ENCODE measurements at regions not wholly inside any gene's neighbourhood (a gene's known extent, or its start where the extent isn't known, plus 50 kb on each side); places are given as distances from the start of the nearest gene placed in this dataset.
A peak's percentile ranks its signal among the peaks of the same experiment; 100 is the strongest.
"Not testable (repeated sequence)": the region's sequence is repeated elsewhere in the genome, so short reads cannot be mapped to it uniquely, and the experiment has no call there.

GRCh38 chrX:10706342-10706741, 86.0 kb upstream of the MID1 start:
- not testable (repeated sequence) for DNase-seq (ENCODE audit: low read depth in 4 of 6, low spot score in 6 of 6); H3K4me3 ChIP-seq (ENCODE audit: low read depth, low read length); H3K9me3 ChIP-seq (ENCODE audit: control insufficient read depth, insufficient read depth, low read length); H3K27ac ChIP-seq (ENCODE audit: low read depth, low read length); H3K27me3 ChIP-seq (ENCODE audit: control insufficient read depth, insufficient read depth, low read length); H3K36me3 ChIP-seq (ENCODE audit: control insufficient read depth, insufficient read depth, low read length); H3K4me1 ChIP-seq (ENCODE audit: control insufficient read depth, insufficient read depth, low read length)
- no CpG with 5 or more reads among the region's 3 CpGs for WGBS (ENCODE audit: insufficient coverage)

GRCh38 chrX:10707773-10708172, 87.4 kb upstream of the MID1 start:
- WGBS (ENCODE audit: insufficient coverage): no CpG with 5 or more reads among the region's 2 CpGs
- Histone ChIP-seq H3K4me1 (ENCODE audit: control insufficient read depth, insufficient read depth, low read length) (no peaks in the 10 kb centered on the region), H3K9me3 (ENCODE audit: control insufficient read depth, insufficient read depth, low read length) (no peaks in the 10 kb centered on the region), H3K4me3 (ENCODE audit: low read depth, low read length) (no peak overlapping the region), H3K27me3 (ENCODE audit: control insufficient read depth, insufficient read depth, low read length) (no peaks in the 10 kb centered on the region), H3K27ac (ENCODE audit: low read depth, low read length) (no peak overlapping the region), H3K36me3 (ENCODE audit: control insufficient read depth, insufficient read depth, low read length) (no peaks in the 10 kb centered on the region)
- no peak for DNase-seq (ENCODE audit: low read depth in 4 of 6, low spot score in 6 of 6)

- H3K4me1 ChIP-seq (ENCODE audit: control insufficient read depth, insufficient read depth, low read length): no peaks in the 10 kb centered on the region
- 92% methylated on average over 2 of the region's 4 CpGs for WGBS (ENCODE audit: insufficient coverage)
- H3K27me3 ChIP-seq (ENCODE audit: control insufficient read depth, insufficient read depth, low read length): no peaks in the 10 kb centered on the region
- DNase-seq (ENCODE audit: low read depth in 4 of 6, low spot score in 6 of 6): no peak
- H3K4me3 ChIP-seq (ENCODE audit: low read depth, low read length): no peak overlapping the region
- no peak overlapping the region for H3K27ac ChIP-seq (ENCODE audit: low read depth, low read length)
- H3K9me3 ChIP-seq (ENCODE audit: control insufficient read depth, insufficient read depth, low read length): no peaks in the 10 kb centered on the region
- no peaks in the 10 kb centered on the region for H3K36me3 ChIP-seq (ENCODE audit: control insufficient read depth, insufficient read depth, low read length)
Observed at GRCh38 chrX:10709276-10709675, 88.9 kb upstream of the MID1 start.

- Histone ChIP-seq H3K9me3 (ENCODE audit: control insufficient read depth, insufficient read depth, low read length) (peaks cover 1% of the 10 kb centered on the region), H3K27ac (ENCODE audit: low read depth, low read length) (no peak overlapping the region), H3K4me3 (ENCODE audit: low read depth, low read length) (no peak overlapping the region), H3K36me3 (ENCODE audit: control insufficient read depth, insufficient read depth, low read length) (no peaks in the 10 kb centered on the region), H3K4me1 (ENCODE audit: control insufficient read depth, insufficient read depth, low read length) (no peaks in the 10 kb centered on the region), H3K27me3 (ENCODE audit: control insufficient read depth, insufficient read depth, low read length) (no peaks in the 10 kb centered on the region)
- WGBS (ENCODE audit: insufficient coverage): no CpG with 5 or more reads among the region's 5 CpGs
- DNase-seq (ENCODE audit: low read depth in 4 of 6, low spot score in 6 of 6): peak in 1 of 6 donors; percentile 32
Observed at GRCh38 chrX:10714531-10714930, 94.1 kb upstream of the MID1 start.

GRCh38 chrX:10722851-10723250, 102.5 kb upstream of the MID1 start:
- Histone ChIP-seq H3K27me3 (ENCODE audit: control insufficient read depth, insufficient read depth, low read length) (no peaks in the 10 kb centered on the region), H3K4me1 (ENCODE audit: control insufficient read depth, insufficient read depth, low read length) (no peaks in the 10 kb centered on the region), H3K9me3 (ENCODE audit: control insufficient read depth, insufficient read depth, low read length) (no peaks in the 10 kb centered on the region), H3K4me3 (ENCODE audit: low read depth, low read length) (no peak overlapping the region), H3K36me3 (ENCODE audit: control insufficient read depth, insufficient read depth, low read length) (no peaks in the 10 kb centered on the region), H3K27ac (ENCODE audit: low read depth, low read length) (no peak overlapping the region)
- 22% methylated on average over 3 of the region's 4 CpGs for WGBS (ENCODE audit: insufficient coverage)
- DNase-seq (ENCODE audit: low read depth in 4 of 6, low spot score in 6 of 6): peak in 5 of 6 donors; percentile 24 to 83 (median 28)

GRCh38 chrX:10725071-10725470, 104.7 kb upstream of the MID1 start:
- no peaks in the 10 kb centered on the region for H3K36me3 ChIP-seq (ENCODE audit: control insufficient read depth, insufficient read depth, low read length)
- H3K27ac ChIP-seq (ENCODE audit: low read depth, low read length): no peak overlapping the region
- peaks cover 2% of the 10 kb centered on the region for H3K27me3 ChIP-seq (ENCODE audit: control insufficient read depth, insufficient read depth, low read length)
- no peaks in the 10 kb centered on the region for H3K9me3 ChIP-seq (ENCODE audit: control insufficient read depth, insufficient read depth, low read length)
- H3K4me1 ChIP-seq (ENCODE audit: control insufficient read depth, insufficient read depth, low read length): no peaks in the 10 kb centered on the region
- H3K4me3 ChIP-seq (ENCODE audit: low read depth, low read length): no peak overlapping the region
- DNase-seq (ENCODE audit: low read depth in 4 of 6, low spot score in 6 of 6): peak in 1 of 6 donors; percentile 6
- no CpG with 5 or more reads among the region's 3 CpGs for WGBS (ENCODE audit: insufficient coverage)

GRCh38 chrX:10726647-10727046, 106.3 kb upstream of the MID1 start:
- Histone ChIP-seq H3K36me3 (ENCODE audit: control insufficient read depth, insufficient read depth, low read length) (no peaks in the 10 kb centered on the region), H3K4me3 (ENCODE audit: low read depth, low read length) (no peak overlapping the region), H3K9me3 (ENCODE audit: control insufficient read depth, insufficient read depth, low read length) (no peaks in the 10 kb centered on the region), H3K27me3 (ENCODE audit: control insufficient read depth, insufficient read depth, low read length) (peaks cover 2% of the 10 kb centered on the region), H3K27ac (ENCODE audit: low read depth, low read length) (no peak overlapping the region), H3K4me1 (ENCODE audit: control insufficient read depth, insufficient read depth, low read length) (no peaks in the 10 kb centered on the region)
- no CpG with 5 or more reads among the region's 3 CpGs for WGBS (ENCODE audit: insufficient coverage)
- DNase-seq (ENCODE audit: low read depth in 4 of 6, low spot score in 6 of 6): no peak

GRCh38 chrX:10728806-10729389, 108.5 kb upstream of the MID1 start:
- peak in 2 of 6 donors; percentile 30 to 45 for DNase-seq (ENCODE audit: low read depth in 4 of 6, low spot score in 6 of 6)
- Histone ChIP-seq H3K36me3 (ENCODE audit: control insufficient read depth, insufficient read depth, low read length) (no peaks in the 10 kb centered on the region), H3K27ac (ENCODE audit: low read depth, low read length) (peak overlapping the region; percentile 64), H3K4me3 (ENCODE audit: low read depth, low read length) (no peak overlapping the region), H3K9me3 (ENCODE audit: control insufficient read depth, insufficient read depth, low read length) (no peaks in the 10 kb centered on the region), H3K4me1 (ENCODE audit: control insufficient read depth, insufficient read depth, low read length) (no peaks in the 10 kb centered on the region), H3K27me3 (ENCODE audit: control insufficient read depth, insufficient read depth, low read length) (peaks cover 2% of the 10 kb centered on the region)
- WGBS (ENCODE audit: insufficient coverage): 53% methylated on average over 8 of the region's 12 CpGs

- H3K4me1 ChIP-seq (ENCODE audit: control insufficient read depth, insufficient read depth, low read length): peaks cover 4% of the 10 kb centered on the region
- no peak for DNase-seq (ENCODE audit: low read depth in 4 of 6, low spot score in 6 of 6)
- H3K36me3 ChIP-seq (ENCODE audit: control insufficient read depth, insufficient read depth, low read length): no peaks in the 10 kb centered on the region
- no peaks in the 10 kb centered on the region for H3K9me3 ChIP-seq (ENCODE audit: control insufficient read depth, insufficient read depth, low read length)
- H3K27ac ChIP-seq (ENCODE audit: low read depth, low read length): no peak overlapping the region
- WGBS (ENCODE audit: insufficient coverage): 56% methylated on average over 1 of the region's 1 CpG
- peaks cover 3% of the 10 kb centered on the region for H3K27me3 ChIP-seq (ENCODE audit: control insufficient read depth, insufficient read depth, low read length)
- no peak overlapping the region for H3K4me3 ChIP-seq (ENCODE audit: low read depth, low read length)
Observed at GRCh38 chrX:10739426-10739825, 119.0 kb upstream of the MID1 start.

GRCh38 chrX:10741003-10741402, 120.6 kb upstream of the MID1 start:
- H3K27me3 ChIP-seq (ENCODE audit: control insufficient read depth, insufficient read depth, low read length): peaks cover 3% of the 10 kb centered on the region
- no peak overlapping the region for H3K4me3 ChIP-seq (ENCODE audit: low read depth, low read length)
- DNase-seq (ENCODE audit: low read depth in 4 of 6, low spot score in 6 of 6): no peak
- no peaks in the 10 kb centered on the region for H3K9me3 ChIP-seq (ENCODE audit: control insufficient read depth, insufficient read depth, low read length)
- H3K4me1 ChIP-seq (ENCODE audit: control insufficient read depth, insufficient read depth, low read length): peaks cover 4% of the 10 kb centered on the region
- H3K27ac ChIP-seq (ENCODE audit: low read depth, low read length): no peak overlapping the region
- WGBS (ENCODE audit: insufficient coverage): no CpG with 5 or more reads among the region's 3 CpGs
- H3K36me3 ChIP-seq (ENCODE audit: control insufficient read depth, insufficient read depth, low read length): no peaks in the 10 kb centered on the region
